Cardiac muscle cell (in vitro differentiated cells and primary cell): ENCODE measurements at regions not wholly inside any gene's neighbourhood (a gene's known extent, or its start where the extent isn't known, plus 50 kb on each side); places are given as distances from the start of the nearest gene placed in this dataset.

Source experiments
- DNase-seq, 2 donors: peaks; one replicate each; pipeline versions ENCODE4 v3.0.0 to v3.0.0-alpha.2; 2010 to 2017; ENCODE audit warnings: low read depth in 1 of 2, low spot score in 1 of 2
- H3K27ac ChIP-seq: fragments of 200-600 bp; sonication (generic); 2 replicates; pipeline ENCODE4 v1.5.1; 2016
- H3K27me3 ChIP-seq: fragments of 200-600 bp; sonication (generic); 2 replicates; pipeline ENCODE4 v1.6.0; 2016; ENCODE audit warnings: control low read depth
- H3K36me3 ChIP-seq: fragments of 200-600 bp; sonication (generic); 2 replicates; pipeline ENCODE4 v1.5.1; 2016; ENCODE audit warnings: control low read depth
- H3K4me1 ChIP-seq: fragments of 200-600 bp; sonication (generic); 2 replicates; pipeline ENCODE4 v1.8.1; 2017; ENCODE audit warnings: low read depth, mild to moderate bottlenecking, mixed run types
- H3K4me3 ChIP-seq: fragments of 200-600 bp; sonication (generic); 2 replicates; pipeline ENCODE4 v1.5.1; 2016; ENCODE audit warnings: mild to moderate bottlenecking
- H3K9me3 ChIP-seq: fragments of 200-600 bp; sonication (generic); 2 replicates; pipeline ENCODE4 v1.5.1; 2017; ENCODE audit warnings: low read depth, mild to moderate bottlenecking, control low read depth
- CTCF ChIP-seq: IDR thresholded peaks from 2 replicates; pipeline ENCODE4 v1.5.1; 2012; ENCODE audit warnings: low read depth, mild to moderate bottlenecking, low read length

GRCh38 chr1:219794085-219794743 lies 134.1 kb downstream of the SLC30A10 start:
- Histone ChIP-seq H3K36me3 (no peaks in the 10 kb centered on the region), H3K27ac (peak overlapping the region; percentile 87), H3K4me1 (peaks cover 55% of the 10 kb centered on the region), H3K9me3 (no peaks in the 10 kb centered on the region), H3K4me3 (no peak overlapping the region), H3K27me3 (no peaks in the 10 kb centered on the region)
- TF ChIP-seq CTCF, result no peak
- DNase-seq, result no peak

- Histone ChIP-seq H3K27me3 (no peaks in the 10 kb centered on the region), H3K9me3 (no peaks in the 10 kb centered on the region), H3K4me3 (no peak overlapping the region), H3K36me3 (no peaks in the 10 kb centered on the region), H3K27ac (peak overlapping the region; percentile 73), H3K4me1 (peaks cover 58% of the 10 kb centered on the region)
- no peak for TF ChIP-seq CTCF
- peak; percentile 70 to 73 for DNase-seq
Observed at GRCh38 chr1:219792337-219793021, 135.9 kb downstream of the SLC30A10 start.

- Histone ChIP-seq H3K27ac (peak overlapping the region; percentile 73), H3K36me3 (no peaks in the 10 kb centered on the region), H3K4me1 (peaks cover 65% of the 10 kb centered on the region), H3K27me3 (no peaks in the 10 kb centered on the region), H3K4me3 (no peak overlapping the region), H3K9me3 (no peaks in the 10 kb centered on the region)
- TF ChIP-seq CTCF, result no peak
- DNase-seq, result no peak
Observed at GRCh38 chr1:219791766-219792165, 136.6 kb downstream of the SLC30A10 start.

- TF ChIP-seq CTCF, result no peak
- H3K27me3 ChIP-seq, result no peaks in the 10 kb centered on the region
- peak; percentile 34 to 36 for DNase-seq
- no peak overlapping the region for H3K4me3 ChIP-seq
- peak overlapping the region; percentile 73 for H3K27ac ChIP-seq
- peaks cover 62% of the 10 kb centered on the region for H3K4me1 ChIP-seq
- H3K9me3 ChIP-seq, result no peaks in the 10 kb centered on the region
- no peaks in the 10 kb centered on the region for H3K36me3 ChIP-seq
Observed at GRCh38 chr1:219790834-219791615, 137.3 kb downstream of the SLC30A10 start.

- DNase-seq, result no peak
- Histone ChIP-seq H3K4me3 (no peak overlapping the region), H3K9me3 (no peaks in the 10 kb centered on the region), H3K27ac (no peak overlapping the region), H3K4me1 (peaks cover 48% of the 10 kb centered on the region), H3K36me3 (no peaks in the 10 kb centered on the region), H3K27me3 (no peaks in the 10 kb centered on the region)
- TF ChIP-seq CTCF, result no peak
Observed at GRCh38 chr1:219788700-219789099, 139.7 kb downstream of the SLC30A10 start.
